ENCODE measurements at regions not wholly inside any gene's neighbourhood (a gene's known extent, or its start where the extent isn't known, plus 50 kb on each side); places are given as distances from the start of the nearest gene placed in this dataset.

DNA sequence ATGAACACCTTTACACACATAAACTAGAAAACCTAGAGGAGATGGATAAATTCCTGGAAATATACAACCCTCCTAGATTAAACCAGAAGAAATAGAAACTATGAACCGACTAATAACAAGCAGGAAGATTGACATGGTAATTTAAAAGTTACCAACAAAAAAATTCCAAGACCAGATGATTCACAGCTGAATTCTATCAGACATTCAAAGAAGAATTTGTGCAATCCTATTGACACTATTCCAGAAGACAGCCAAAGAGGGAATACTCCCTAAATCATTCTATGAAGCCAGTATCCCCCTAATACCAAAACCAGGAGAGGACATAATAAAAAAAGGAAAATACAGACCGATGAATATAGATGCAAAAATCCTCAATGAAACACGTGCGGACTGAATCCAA is 102.6 kb upstream of the KRR1 start:
- TF ChIP-seq FOXM1 (IDR thresholded peaks at IDR 0.05; ENCODE audit: low read depth) (no peak), SMC3 (IDR thresholded peaks at IDR 0.05; ENCODE audit: low read depth, low read length) (no peak), RFX5 (IDR thresholded peaks at IDR 0.05; ENCODE audit: low read length) (no peak), MXI1 (IDR thresholded peaks at IDR 0.05; ENCODE audit: low read depth, low read length) (no peak), ELF1 (IDR thresholded peaks at IDR 0.05) (no peak), EP300 (IDR thresholded peaks at IDR 0.05; ENCODE audit: borderline replicate concordance in 1 of 2, low read depth in 1 of 2, low read length in 1 of 2) (no peak), NRF1 (IDR thresholded peaks at IDR 0.05; ENCODE audit: low read depth, low read length) (no peak), POLR2AphosphoS5 (IDR thresholded peaks at IDR 0.05; ENCODE audit: low read depth, low read length) (no peak), TAF1 (IDR thresholded peaks at IDR 0.05; ENCODE audit: borderline replicate concordance, low read depth, low read length) (no peak)
- TF ChIP-seq, protein P1, sequence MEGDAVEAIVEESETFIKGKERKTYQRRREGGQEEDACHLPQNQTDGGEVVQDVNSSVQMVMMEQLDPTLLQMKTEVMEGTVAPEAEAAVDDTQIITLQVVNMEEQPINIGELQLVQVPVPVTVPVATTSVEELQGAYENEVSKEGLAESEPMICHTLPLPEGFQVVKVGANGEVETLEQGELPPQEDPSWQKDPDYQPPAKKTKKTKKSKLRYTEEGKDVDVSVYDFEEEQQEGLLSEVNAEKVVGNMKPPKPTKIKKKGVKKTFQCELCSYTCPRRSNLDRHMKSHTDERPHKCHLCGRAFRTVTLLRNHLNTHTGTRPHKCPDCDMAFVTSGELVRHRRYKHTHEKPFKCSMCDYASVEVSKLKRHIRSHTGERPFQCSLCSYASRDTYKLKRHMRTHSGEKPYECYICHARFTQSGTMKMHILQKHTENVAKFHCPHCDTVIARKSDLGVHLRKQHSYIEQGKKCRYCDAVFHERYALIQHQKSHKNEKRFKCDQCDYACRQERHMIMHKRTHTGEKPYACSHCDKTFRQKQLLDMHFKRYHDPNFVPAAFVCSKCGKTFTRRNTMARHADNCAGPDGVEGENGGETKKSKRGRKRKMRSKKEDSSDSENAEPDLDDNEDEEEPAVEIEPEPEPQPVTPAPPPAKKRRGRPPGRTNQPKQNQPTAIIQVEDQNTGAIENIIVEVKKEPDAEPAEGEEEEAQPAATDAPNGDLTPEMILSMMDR (IDR thresholded peaks at IDR 0.05) = no peak
- TF ChIP-seq, protein P2, sequence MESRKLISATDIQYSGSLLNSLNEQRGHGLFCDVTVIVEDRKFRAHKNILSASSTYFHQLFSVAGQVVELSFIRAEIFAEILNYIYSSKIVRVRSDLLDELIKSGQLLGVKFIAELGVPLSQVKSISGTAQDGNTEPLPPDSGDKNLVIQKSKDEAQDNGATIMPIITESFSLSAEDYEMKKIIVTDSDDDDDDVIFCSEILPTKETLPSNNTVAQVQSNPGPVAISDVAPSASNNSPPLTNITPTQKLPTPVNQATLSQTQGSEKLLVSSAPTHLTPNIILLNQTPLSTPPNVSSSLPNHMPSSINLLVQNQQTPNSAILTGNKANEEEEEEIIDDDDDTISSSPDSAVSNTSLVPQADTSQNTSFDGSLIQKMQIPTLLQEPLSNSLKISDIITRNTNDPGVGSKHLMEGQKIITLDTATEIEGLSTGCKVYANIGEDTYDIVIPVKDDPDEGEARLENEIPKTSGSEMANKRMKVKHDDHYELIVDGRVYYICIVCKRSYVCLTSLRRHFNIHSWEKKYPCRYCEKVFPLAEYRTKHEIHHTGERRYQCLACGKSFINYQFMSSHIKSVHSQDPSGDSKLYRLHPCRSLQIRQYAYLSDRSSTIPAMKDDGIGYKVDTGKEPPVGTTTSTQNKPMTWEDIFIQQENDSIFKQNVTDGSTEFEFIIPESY (IDR thresholded peaks at IDR 0.05; ENCODE audit: borderline replicate concordance, low read depth) = no peak
